ENCODE measurements at regions not wholly inside any gene's neighbourhood (a gene's known extent, or its start where the extent isn't known, plus 50 kb on each side); places are given as distances from the start of the nearest gene placed in this dataset.
"Not testable (repeated sequence)": the region's sequence is repeated elsewhere in the genome, so short reads cannot be mapped to it uniquely, and the experiment has no call there.

DNA sequence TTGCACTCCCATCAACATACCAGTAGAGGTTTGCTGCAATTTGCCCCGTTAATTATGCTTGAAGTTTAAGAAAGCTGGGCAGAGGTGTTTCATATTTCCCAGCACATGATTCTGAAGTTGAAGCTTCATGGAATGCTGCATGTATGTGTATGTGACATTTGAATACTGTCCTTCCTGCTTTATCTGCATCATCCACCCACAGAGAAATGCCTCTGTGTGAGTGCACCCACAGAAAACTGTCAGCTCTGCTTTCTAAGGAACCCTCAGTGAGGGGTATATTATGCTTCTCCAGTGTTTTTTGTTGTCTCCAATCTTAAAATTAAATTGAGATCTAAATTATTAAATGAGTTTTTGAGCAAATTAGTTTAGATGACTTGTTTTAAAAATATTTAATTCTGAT lies 358.1 kb upstream of the PIK3R1 start:
- intact Hi-C loops (cut with micrococcal nuclease), result no loop called here
- DNase-seq, result no peak
- H3K27me3 Mint-ChIP-seq, result no peaks in the 10 kb centered on the region
- H3K4me3 Mint-ChIP-seq, result no peak overlapping the region
- H3K4me1 Mint-ChIP-seq, result no peaks in the 10 kb centered on the region
- no peak overlapping the region for H3K27ac Mint-ChIP-seq
- H3K9me3 Mint-ChIP-seq, result no peaks in the 10 kb centered on the region
- H3K36me3 Mint-ChIP-seq (ENCODE audit: low read depth), result no peaks in the 10 kb centered on the region

DNA sequence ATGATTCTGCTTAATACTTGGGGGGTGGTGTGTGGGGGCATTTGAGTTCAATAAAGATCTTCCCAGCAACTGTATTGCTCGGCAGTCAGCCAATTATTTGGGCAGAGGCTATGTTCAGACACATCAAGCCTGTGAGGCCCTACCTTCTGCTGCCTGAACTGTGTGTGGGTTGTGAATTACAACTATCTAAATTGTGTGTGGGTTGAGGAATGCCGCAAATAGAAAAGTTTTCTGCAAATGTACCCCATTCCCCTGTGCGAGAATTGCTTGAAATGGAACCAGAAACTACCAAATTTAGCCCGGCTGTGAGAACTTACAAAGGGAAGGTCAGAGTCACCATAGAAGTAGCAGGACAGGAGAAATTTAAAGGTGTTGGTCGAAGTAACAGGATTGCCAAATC lies 360.0 kb upstream of the PIK3R1 start:
- Mint-ChIP-seq H3K9me3 (no peaks in the 10 kb centered on the region), H3K4me3 (no peak overlapping the region), H3K4me1 (no peaks in the 10 kb centered on the region), H3K36me3 (ENCODE audit: low read depth) (no peaks in the 10 kb centered on the region), H3K27me3 (no peaks in the 10 kb centered on the region), H3K27ac (no peak overlapping the region)
- no peak for DNase-seq
- intact Hi-C loops (cut with micrococcal nuclease), result no loop called here

DNA sequence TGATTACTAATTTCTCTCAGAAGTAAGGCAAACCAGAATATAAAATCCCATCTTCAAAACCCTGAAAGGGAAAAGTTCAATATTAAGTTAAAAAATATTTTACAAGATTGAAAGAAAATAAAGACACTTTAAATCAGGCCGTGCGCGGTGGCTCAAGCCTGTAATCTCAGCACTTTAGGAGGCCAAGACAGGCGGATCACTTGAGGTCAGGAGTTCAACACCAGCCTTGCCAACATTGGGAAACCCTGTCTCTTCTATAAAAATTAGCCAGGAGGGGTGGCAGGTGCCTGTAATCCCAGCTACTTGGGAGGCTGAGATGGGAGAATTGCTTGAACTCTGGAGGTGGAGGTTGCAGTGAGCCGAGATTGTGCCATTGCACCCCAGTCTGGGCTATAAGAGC lies 364.6 kb upstream of the PIK3R1 start:
- H3K9me3 Mint-ChIP-seq; H3K4me1 Mint-ChIP-seq; intact Hi-C loops (cut with micrococcal nuclease); H3K4me3 Mint-ChIP-seq; H3K36me3 Mint-ChIP-seq (ENCODE audit: low read depth); DNase-seq; H3K27ac Mint-ChIP-seq; H3K27me3 Mint-ChIP-seq: not testable (repeated sequence)

DNA sequence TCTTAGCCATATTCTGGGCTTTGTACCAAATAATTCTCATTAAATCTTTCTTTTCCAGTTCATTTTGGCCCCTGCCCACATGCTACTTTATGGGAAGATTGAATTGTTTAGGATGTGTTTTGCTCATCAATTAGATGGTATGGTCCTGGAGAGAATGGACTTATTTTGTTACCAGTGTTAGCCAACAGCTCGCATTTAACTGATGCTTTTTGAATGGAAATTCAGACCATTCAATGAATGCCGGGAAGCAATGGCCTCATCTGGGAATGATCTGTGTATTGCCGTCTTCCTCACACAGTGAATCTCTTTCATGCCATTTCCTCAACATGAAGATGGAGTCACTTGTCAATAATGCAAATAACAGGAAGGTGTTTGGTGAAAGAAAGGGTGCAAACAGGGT lies 370.6 kb upstream of the PIK3R1 start:
- Mint-ChIP-seq H3K4me1 (no peaks in the 10 kb centered on the region), H3K36me3 (ENCODE audit: low read depth) (no peaks in the 10 kb centered on the region), H3K27me3 (no peaks in the 10 kb centered on the region), H3K27ac (no peak overlapping the region), H3K9me3 (no peaks in the 10 kb centered on the region), H3K4me3 (no peak overlapping the region)
- intact Hi-C loops (cut with micrococcal nuclease), result no loop called here
- DNase-seq, result no peak

DNA sequence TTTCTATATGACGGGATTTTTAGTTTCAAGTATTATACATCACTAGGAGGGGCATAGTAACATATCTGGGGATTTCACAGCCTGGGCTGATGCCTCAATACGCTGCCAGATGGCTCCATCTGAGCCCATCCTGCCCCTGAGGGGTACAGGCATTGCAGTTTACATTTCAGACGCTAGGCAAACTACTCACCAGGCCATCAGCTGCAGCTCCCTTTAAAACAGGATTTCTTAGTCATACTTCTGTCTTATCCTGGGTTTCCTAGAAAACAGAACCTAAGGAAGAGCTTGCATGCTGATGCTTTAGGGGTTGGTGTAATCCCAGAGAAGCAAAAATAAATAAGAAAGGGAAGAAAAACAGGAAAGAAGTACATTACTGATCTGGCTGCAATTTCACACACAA lies 372.8 kb upstream of the PIK3R1 start:
- Mint-ChIP-seq H3K4me3 (no peak overlapping the region), H3K27me3 (no peaks in the 10 kb centered on the region), H3K4me1 (no peaks in the 10 kb centered on the region), H3K27ac (no peak overlapping the region), H3K36me3 (ENCODE audit: low read depth) (no peaks in the 10 kb centered on the region), H3K9me3 (no peaks in the 10 kb centered on the region)
- intact Hi-C loops (cut with micrococcal nuclease), result no loop called here
- no peak for DNase-seq

DNA sequence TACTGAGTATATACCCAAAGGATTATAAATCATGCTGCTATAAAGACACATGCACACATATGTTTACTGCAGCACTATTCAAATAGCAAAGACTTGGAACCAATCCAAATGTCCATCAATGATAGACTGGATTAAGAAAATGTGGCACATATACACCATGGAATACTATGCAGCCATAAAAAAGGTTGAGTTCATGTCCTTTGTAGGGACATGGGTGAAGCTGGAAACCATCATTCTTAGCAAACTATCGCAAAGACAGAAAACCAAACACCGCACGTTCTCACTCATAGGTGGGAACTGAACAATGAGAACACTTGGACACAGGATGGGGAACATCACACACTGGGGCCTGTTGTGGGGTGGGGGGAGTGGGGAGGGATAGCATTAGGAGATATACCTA lies 378.3 kb upstream of the PIK3R1 start:
- H3K27me3 Mint-ChIP-seq; H3K27ac Mint-ChIP-seq; H3K9me3 Mint-ChIP-seq; H3K36me3 Mint-ChIP-seq (ENCODE audit: low read depth); H3K4me1 Mint-ChIP-seq; DNase-seq; intact Hi-C loops (cut with micrococcal nuclease); H3K4me3 Mint-ChIP-seq: not testable (repeated sequence)

DNA sequence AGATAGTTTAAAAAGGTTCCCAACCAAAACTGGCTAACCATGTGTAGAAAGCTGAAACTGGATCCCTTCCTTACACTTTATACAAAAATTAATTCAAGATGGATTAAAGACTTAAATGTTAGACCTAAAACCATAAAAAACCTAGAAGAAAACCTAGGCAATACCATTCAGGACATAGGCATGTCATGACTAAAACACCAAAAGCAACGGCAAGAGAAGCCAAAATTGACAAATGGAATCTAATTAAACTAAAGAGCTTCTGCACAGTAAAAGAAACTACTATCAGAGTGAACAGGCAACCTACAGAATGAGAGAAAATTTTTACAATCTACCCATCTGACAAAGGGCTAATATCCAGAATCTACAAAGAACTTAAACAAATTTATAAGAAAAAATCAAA lies 379.1 kb upstream of the PIK3R1 start:
- H3K36me3 Mint-ChIP-seq (ENCODE audit: low read depth); H3K9me3 Mint-ChIP-seq; H3K4me1 Mint-ChIP-seq; H3K27ac Mint-ChIP-seq; H3K27me3 Mint-ChIP-seq; H3K4me3 Mint-ChIP-seq; DNase-seq; intact Hi-C loops (cut with micrococcal nuclease): not testable (repeated sequence)

DNA sequence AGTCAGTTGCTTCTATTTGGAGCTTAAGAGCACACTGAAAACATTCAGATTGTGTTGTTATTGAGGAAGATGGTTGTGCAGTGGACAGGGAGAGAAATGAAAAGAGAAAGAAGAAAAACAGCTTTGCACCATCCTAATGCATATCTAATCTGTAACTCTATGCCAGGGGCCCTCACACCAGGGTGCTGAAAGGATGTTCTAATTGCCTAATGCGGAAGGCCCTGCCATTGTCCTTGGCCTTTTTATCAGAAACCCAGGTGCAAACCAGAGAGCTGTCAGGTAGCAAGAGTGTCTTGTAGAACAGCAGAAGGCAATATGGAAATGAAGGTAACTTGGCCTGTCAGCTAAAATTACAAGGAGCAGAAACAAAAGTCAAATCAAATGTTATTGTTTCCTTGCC lies 384.5 kb upstream of the PIK3R1 start:
- no peaks in the 10 kb centered on the region for H3K9me3 Mint-ChIP-seq
- intact Hi-C loops (cut with micrococcal nuclease), result no loop called here
- H3K36me3 Mint-ChIP-seq (ENCODE audit: low read depth), result no peaks in the 10 kb centered on the region
- no peak for DNase-seq
- H3K27ac Mint-ChIP-seq, result no peak overlapping the region
- no peaks in the 10 kb centered on the region for H3K4me1 Mint-ChIP-seq
- no peak overlapping the region for H3K4me3 Mint-ChIP-seq
- H3K27me3 Mint-ChIP-seq, result no peaks in the 10 kb centered on the region

DNA sequence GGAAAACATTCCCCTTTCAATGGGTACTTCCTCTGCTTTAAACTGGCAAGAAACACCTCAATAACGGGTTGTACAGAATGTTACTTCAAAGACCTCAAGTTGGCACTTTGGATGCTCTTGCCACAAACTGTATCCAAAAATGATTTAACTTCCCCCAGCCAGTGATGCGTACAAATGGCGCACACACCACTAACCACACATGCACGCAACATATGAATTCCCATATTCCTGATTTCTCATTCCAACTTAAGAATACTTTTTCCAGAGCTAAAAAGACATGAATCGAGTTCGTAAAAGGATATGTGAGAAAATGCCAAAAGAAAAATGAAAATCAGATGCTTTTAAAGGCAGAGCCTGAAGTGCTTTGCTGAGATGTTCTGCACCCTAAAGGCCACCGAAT lies 388.0 kb upstream of the PIK3R1 start:
- Mint-ChIP-seq H3K36me3 (ENCODE audit: low read depth) (no peaks in the 10 kb centered on the region), H3K4me1 (no peaks in the 10 kb centered on the region), H3K9me3 (peaks cover 11% of the 10 kb centered on the region), H3K27ac (no peak overlapping the region), H3K27me3 (no peaks in the 10 kb centered on the region), H3K4me3 (no peak overlapping the region)
- intact Hi-C loops (cut with micrococcal nuclease), result no loop called here
- no peak for DNase-seq

DNA sequence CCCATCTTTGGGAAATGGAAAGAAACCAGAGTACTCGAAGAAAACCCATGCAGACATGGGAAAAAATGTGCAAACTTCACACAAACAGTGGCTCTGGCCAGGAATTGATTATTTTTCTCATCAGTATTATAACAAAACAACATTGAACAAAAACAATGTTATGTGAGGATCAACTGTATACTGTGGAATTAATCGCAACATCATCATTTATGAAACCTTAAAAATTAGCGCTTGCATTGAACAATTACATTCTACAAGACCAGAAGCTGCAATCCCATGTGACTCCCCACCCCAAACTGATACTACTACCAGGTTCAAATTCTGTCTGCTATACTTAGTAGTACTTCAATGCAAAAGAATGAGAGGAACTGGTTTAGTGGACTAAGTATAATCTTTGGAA lies 390.7 kb upstream of the PIK3R1 start:
- intact Hi-C loops (cut with micrococcal nuclease), result no loop called here
- Mint-ChIP-seq H3K27me3 (no peaks in the 10 kb centered on the region), H3K4me1 (no peaks in the 10 kb centered on the region), H3K9me3 (peaks cover 11% of the 10 kb centered on the region), H3K36me3 (ENCODE audit: low read depth) (no peaks in the 10 kb centered on the region), H3K4me3 (no peak overlapping the region), H3K27ac (no peak overlapping the region)
- no peak for DNase-seq

DNA sequence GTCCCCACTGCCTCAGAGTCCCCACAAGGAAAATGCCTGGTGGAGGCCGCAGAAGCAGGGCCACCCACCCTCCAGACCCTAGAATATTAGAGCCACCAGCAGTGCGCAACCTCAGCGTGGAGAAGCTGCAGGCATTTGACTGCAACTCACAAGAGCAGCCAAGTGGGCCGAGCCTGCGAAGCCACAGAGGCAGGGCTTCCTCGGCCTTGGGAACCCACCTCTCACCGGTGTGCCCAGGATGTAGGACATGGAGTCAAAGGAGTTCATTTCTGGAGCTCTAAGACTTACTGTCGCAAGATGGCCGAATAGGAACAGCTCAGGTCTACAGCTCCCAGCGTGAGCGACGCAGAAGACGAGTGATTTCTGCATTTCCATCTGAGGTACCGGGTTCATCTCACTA lies 397.9 kb upstream of the PIK3R1 start:
- no peaks in the 10 kb centered on the region for H3K27me3 Mint-ChIP-seq
- no peak overlapping the region for H3K4me3 Mint-ChIP-seq
- H3K9me3 Mint-ChIP-seq, result no peaks in the 10 kb centered on the region
- no peak for DNase-seq
- H3K27ac Mint-ChIP-seq, result no peak overlapping the region
- H3K4me1 Mint-ChIP-seq, result no peaks in the 10 kb centered on the region
- intact Hi-C loops (cut with micrococcal nuclease), result no loop called here
- H3K36me3 Mint-ChIP-seq (ENCODE audit: low read depth), result no peaks in the 10 kb centered on the region

DNA sequence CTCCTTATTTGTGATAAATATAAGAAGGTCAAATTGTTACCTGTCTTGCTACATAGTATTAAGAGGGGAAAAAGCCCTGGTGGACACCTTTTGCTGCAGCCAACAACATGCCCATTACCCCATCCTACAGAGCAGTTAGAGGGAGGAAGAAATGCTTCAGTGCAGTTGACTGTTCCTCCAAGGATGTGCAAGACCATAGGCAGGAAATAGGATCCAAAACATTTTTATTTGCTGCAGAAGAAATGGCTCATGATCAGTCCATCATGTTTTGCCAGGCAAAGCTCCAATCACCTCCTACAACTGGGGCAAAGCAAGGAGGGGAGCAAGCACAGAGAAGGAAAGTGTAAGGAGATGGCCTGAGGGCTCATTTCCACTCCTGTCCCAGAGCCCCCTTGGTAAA lies 399.1 kb upstream of the PIK3R1 start:
- no peaks in the 10 kb centered on the region for H3K36me3 Mint-ChIP-seq (ENCODE audit: low read depth)
- H3K9me3 Mint-ChIP-seq, result no peaks in the 10 kb centered on the region
- no peak overlapping the region for H3K4me3 Mint-ChIP-seq
- intact Hi-C loops (cut with micrococcal nuclease), result no loop called here
- DNase-seq, result no peak
- no peaks in the 10 kb centered on the region for H3K27me3 Mint-ChIP-seq
- no peak overlapping the region for H3K27ac Mint-ChIP-seq
- no peaks in the 10 kb centered on the region for H3K4me1 Mint-ChIP-seq

DNA sequence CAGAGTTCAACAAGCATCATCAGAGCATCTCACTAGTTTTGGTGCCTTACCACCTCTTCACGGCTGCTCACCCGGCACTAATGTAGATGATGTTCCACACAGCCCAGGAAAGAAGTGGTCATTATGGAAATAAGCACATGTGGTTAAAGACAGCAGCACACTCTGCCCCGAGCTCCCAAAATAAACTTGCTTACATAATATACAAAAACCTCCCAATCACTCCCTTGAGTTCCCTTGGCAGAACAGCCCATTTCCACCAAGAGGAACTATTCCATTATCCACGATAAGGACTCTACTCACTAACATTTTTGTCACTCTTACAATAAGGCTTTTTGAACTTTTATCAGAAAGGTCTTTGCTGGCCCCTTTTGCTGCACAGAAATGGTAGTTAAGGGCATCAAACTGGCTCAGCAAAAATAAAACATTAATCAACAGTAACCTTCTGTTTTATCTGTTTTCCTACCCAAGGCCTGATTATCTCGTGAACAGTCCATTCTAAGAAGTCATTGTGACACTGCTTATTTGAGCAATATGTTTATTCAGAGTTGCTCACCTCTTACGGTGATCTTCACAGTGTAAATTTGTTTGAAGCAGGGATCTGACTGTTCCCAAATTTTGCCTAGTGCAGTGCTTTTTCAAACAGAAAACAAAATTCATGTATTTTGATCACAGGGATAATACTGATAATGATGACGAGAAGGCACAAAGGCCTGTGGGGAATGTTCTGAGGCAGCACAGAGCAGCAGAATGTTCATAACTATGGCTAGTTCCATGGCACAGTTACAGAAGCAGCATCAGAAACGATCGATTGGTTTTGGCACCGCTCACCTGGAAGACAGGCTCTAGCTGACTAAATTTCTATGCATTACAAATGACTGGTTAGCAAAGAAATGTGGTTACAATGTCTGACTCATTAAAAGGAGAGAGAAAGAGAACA lies 399.8 kb upstream of the PIK3R1 start:
- no peaks in the 10 kb centered on the region for H3K27me3 Mint-ChIP-seq
- no peaks in the 10 kb centered on the region for H3K9me3 Mint-ChIP-seq
- no peaks in the 10 kb centered on the region for H3K4me1 Mint-ChIP-seq
- DNase-seq, result no peak
- no peak overlapping the region for H3K4me3 Mint-ChIP-seq
- H3K36me3 Mint-ChIP-seq (ENCODE audit: low read depth), result no peaks in the 10 kb centered on the region
- intact Hi-C loops (cut with micrococcal nuclease), result no loop called here
- H3K27ac Mint-ChIP-seq, result no peak overlapping the region

DNA sequence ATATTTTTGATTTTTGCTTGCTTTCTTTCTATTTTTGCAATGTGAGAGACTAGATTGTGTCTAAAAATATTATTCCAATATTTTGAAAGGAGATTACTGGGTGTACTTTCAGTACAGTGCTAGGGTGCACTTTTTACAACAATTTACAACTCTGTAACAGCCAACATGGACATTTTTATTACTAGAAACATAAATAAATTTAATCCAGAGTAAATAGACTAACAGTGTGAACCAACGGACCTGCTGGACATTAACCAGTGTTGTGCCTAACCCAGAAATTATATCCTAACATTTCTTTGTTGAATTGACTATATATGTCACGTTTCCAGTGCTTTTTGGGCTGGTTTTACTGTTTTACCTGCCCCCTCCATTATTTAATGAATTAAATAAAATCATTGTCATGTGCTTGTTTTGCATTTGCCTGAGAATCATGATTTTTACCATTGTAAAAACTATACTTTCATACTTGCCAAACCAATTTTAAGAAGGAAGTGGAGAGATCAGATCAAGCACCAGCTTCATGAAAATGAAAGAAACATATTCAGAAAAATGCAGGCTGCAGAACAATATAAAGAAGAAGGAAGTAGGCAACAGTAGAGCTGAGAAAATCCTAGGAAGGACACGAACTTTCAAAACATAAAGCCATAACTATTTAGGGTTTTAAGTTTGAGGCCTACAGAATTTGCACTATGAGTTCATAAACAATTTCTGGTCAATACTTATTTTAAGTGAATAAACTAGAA lies 400.8 kb upstream of the PIK3R1 start:
- H3K4me1 Mint-ChIP-seq, result no peaks in the 10 kb centered on the region
- no peak for DNase-seq
- no peak overlapping the region for H3K27ac Mint-ChIP-seq
- H3K36me3 Mint-ChIP-seq (ENCODE audit: low read depth), result no peaks in the 10 kb centered on the region
- no peaks in the 10 kb centered on the region for H3K27me3 Mint-ChIP-seq
- H3K4me3 Mint-ChIP-seq, result no peak overlapping the region
- intact Hi-C loops (cut with micrococcal nuclease), result no loop called here
- H3K9me3 Mint-ChIP-seq, result no peaks in the 10 kb centered on the region
